IMR-90 (cell line): ENCODE measurements at regions not wholly inside any gene's neighbourhood (a gene's known extent, or its start where the extent isn't known, plus 50 kb on each side); places are given as distances from the start of the nearest gene placed in this dataset.

Experiments used
- ATAC-seq: fragments of 200-7000 bp; cut with Tn5 transposase; 2 replicates; pipeline ENCODE4 v1.9.1; 2020; ENCODE audit warnings: low read depth, mild to moderate bottlenecking, moderate library complexity
- BruUV-seq: library from RNA; stranded (reverse); fragments of 400-500 nt; replicated peaks from 2 replicates; lab custom pipeline; 2021; lab: Mats Ljungman, UMichigan
- CTCF ChIA-PET: fragments of 300-600 bp; formaldehyde crosslinking; extraction: SDS; loops from one replicate; lab custom pipeline; 2021; ENCODE audit warnings: antibody characterized with exemption; lab: Yijun Ruan, JAX
- POLR2A ChIA-PET: fragments of 300-600 bp; sonication (Branson Sonifier 250); formaldehyde crosslinking; loops from one replicate; lab custom pipeline; 2022; ENCODE audit warnings: antibody characterized with exemption; ENCODE audit not compliant: unreplicated experiment; lab: Charles Lee
- DNase-seq: peaks from one replicate; pipeline ENCODE4 v3.0.0; 2013
- H2AFZ ChIP-seq: replicated peaks from 2 replicates; pipeline ENCODE3; 2013; ENCODE audit warnings: low read length, mild to moderate bottlenecking; ENCODE audit not compliant: poor library complexity
- H2AK5ac ChIP-seq: 2 replicates; pipeline ENCODE4 v1.6.1; 2013; ENCODE audit warnings: low read depth, low read length, inconsistent platforms
- H2AK9ac ChIP-seq: replicated peaks from 2 replicates; pipeline ENCODE3; 2013; ENCODE audit warnings: mild to moderate bottlenecking, low read depth, low read length, moderate library complexity; ENCODE audit not compliant: poor library complexity
- H2BK120ac ChIP-seq: 2 replicates; pipeline ENCODE4 v1.6.1; 2013; ENCODE audit warnings: low read depth, low read length, inconsistent platforms
- H2BK15ac ChIP-seq: 3 replicates; pipeline ENCODE4 v1.6.1; 2013; ENCODE audit warnings: low read depth, low read length, inconsistent platforms
- H2BK20ac ChIP-seq: 2 replicates; pipeline ENCODE4 v1.6.1; 2013; ENCODE audit warnings: low read depth, mild to moderate bottlenecking, inconsistent platforms, low read length, moderate library complexity
- H2BK5ac ChIP-seq: 2 replicates; pipeline ENCODE4 v1.6.1; 2013; ENCODE audit warnings: mild to moderate bottlenecking, low read depth, low read length, inconsistent platforms; ENCODE audit not compliant: poor library complexity, severe bottlenecking
- H3K14ac ChIP-seq: replicated peaks from 2 replicates; pipeline ENCODE4 v1.6.1; 2013; ENCODE audit warnings: low read depth, low read length, inconsistent platforms
- H3K18ac ChIP-seq: 2 replicates; pipeline ENCODE4 v1.6.1; 2013; ENCODE audit warnings: low read depth, low read length, control low read depth
- H3K23ac ChIP-seq: 2 replicates; pipeline ENCODE4 v1.6.1; 2013; ENCODE audit warnings: low read depth, low read length, inconsistent platforms
- H3K27ac ChIP-seq: 2 replicates; pipeline ENCODE4 v1.5.1; 2013; ENCODE audit warnings: mild to moderate bottlenecking, control low read depth, low read length; ENCODE audit not compliant: insufficient read depth
- H3K27me3 ChIP-seq: 2 replicates; pipeline ENCODE4 v1.6.1; 2013; ENCODE audit warnings: low read length; ENCODE audit not compliant: control insufficient read depth, insufficient read depth
- H3K36me3 ChIP-seq: 2 replicates; pipeline ENCODE4 v1.6.1; 2013; ENCODE audit warnings: low read length, mixed read lengths; ENCODE audit not compliant: control insufficient read depth, insufficient read depth
- H3K4ac ChIP-seq: 2 replicates; pipeline ENCODE4 v1.6.1; 2013; ENCODE audit warnings: low read depth, low read length, inconsistent platforms
- H3K4me1 ChIP-seq: 2 replicates; pipeline ENCODE4 v1.6.1; 2013; ENCODE audit warnings: low read length, mixed read lengths; ENCODE audit not compliant: control insufficient read depth, insufficient read depth
- H3K4me2 ChIP-seq: 2 replicates; pipeline ENCODE4 v1.6.1; 2013; ENCODE audit warnings: low read depth, mild to moderate bottlenecking, control low read depth, low read length, moderate library complexity
- H3K4me3 ChIP-seq: 2 replicates; pipeline ENCODE4 v1.5.1; 2013; ENCODE audit warnings: low read depth, mild to moderate bottlenecking, control low read depth, low read length, moderate library complexity; ENCODE audit not compliant: insufficient read depth
- H3K56ac ChIP-seq: 2 replicates; pipeline ENCODE4 v1.6.1; 2013; ENCODE audit warnings: low read length, inconsistent platforms; ENCODE audit not compliant: insufficient read depth; ENCODE audit errors: extremely low read depth
- H3K79me1 ChIP-seq, 2 experiments: 2 replicates each; pipeline ENCODE4 v1.6.1; 2013; ENCODE audit warnings: low read length in 2 of 2, inconsistent platforms in 1 of 2, low read depth in 1 of 2
- H3K9ac ChIP-seq: 2 replicates; pipeline ENCODE4 v1.6.1; 2013; ENCODE audit warnings: low read depth, low read length, control low read depth
- H3K9me1 ChIP-seq: 2 replicates; pipeline ENCODE4 v1.6.1; 2013; ENCODE audit warnings: low read length, inconsistent platforms; ENCODE audit not compliant: insufficient read depth
- H3K9me3 ChIP-seq: 2 replicates; pipeline ENCODE4 v1.6.1; 2013; ENCODE audit warnings: low read length; ENCODE audit not compliant: control insufficient read depth, insufficient read depth
- H4K20me1 ChIP-seq: 2 replicates; pipeline ENCODE4 v1.6.1; 2013; ENCODE audit warnings: low read length, inconsistent platforms; ENCODE audit not compliant: insufficient read depth
- H4K5ac ChIP-seq: 2 replicates; pipeline ENCODE4 v1.6.1; 2013; ENCODE audit warnings: mild to moderate bottlenecking, low read depth, low read length, control low read depth
- H4K8ac ChIP-seq, 2 experiments: 2 replicates each; pipeline ENCODE4 v1.6.1; 2013; ENCODE audit warnings: low read depth in 2 of 2, low read length in 2 of 2, control low read depth in 1 of 2, inconsistent platforms in 1 of 2
- H4K91ac ChIP-seq: 2 replicates; pipeline ENCODE4 v1.6.1; 2013; ENCODE audit warnings: low read depth, low read length, inconsistent platforms; ENCODE audit not compliant: insufficient read depth
- CEBPB ChIP-seq: IDR thresholded peaks from 2 replicates; pipeline ENCODE4 v1.6.1; 2012; ENCODE audit warnings: low read depth, low read length, improper control_type of control experiment
- CHD1 ChIP-seq: IDR thresholded peaks from 2 replicates; pipeline ENCODE4 v1.6.1; 2012; ENCODE audit warnings: low read depth, low read length, improper control_type of control experiment
- CTCF ChIP-seq: conservative IDR thresholded peaks from 2 replicates; pipeline ENCODE4 v1.5.1; 2012; ENCODE audit warnings: mild to moderate bottlenecking, low read depth, low read length, improper control_type of control experiment
- MAFK ChIP-seq: IDR thresholded peaks from 2 replicates; pipeline ENCODE4 v1.6.1; 2012; ENCODE audit warnings: low read depth, low read length, improper control_type of control experiment
- NFE2L2 ChIP-seq: fragments of 150-350 bp; IDR thresholded peaks from 2 replicates; pipeline ENCODE4 v1.6.1; 2016; ENCODE audit warnings: low read depth, mild to moderate bottlenecking, low read length
- POLR2A ChIP-seq: IDR thresholded peaks from 2 replicates; pipeline ENCODE4 v1.6.1; 2012; ENCODE audit warnings: mild to moderate bottlenecking, low read depth, low read length
- RCOR1 ChIP-seq: IDR thresholded peaks from 2 replicates; pipeline ENCODE4 v1.6.1; 2012; ENCODE audit warnings: mild to moderate bottlenecking, low read length, improper control_type of control experiment; ENCODE audit not compliant: insufficient replicate concordance
- RFX5 ChIP-seq: IDR thresholded peaks from 2 replicates; pipeline ENCODE4 v1.8.0; 2012; ENCODE audit warnings: low read depth, mild to moderate bottlenecking, low read length, moderate library complexity
- SMC3 ChIP-seq: fragments of 150-350 bp; IDR thresholded peaks from 2 replicates; pipeline ENCODE4 v1.6.1; 2016; ENCODE audit warnings: low read depth, mild to moderate bottlenecking, antibody characterized with exemption, low read length, moderate library complexity
- USF2 ChIP-seq: fragments of 150-350 bp; IDR thresholded peaks from 2 replicates; pipeline ENCODE4 v1.6.1; 2017; ENCODE audit warnings: mild to moderate bottlenecking, antibody characterized with exemption, low read length, low read depth
- WGBS, 2 experiments: methylation state at CpG; one replicate each; pipeline versions ENCODE4 v1.1.5 to v1.1.7; 2013; ENCODE audit warnings: missing lambda C conversion rate in 2 of 2; ENCODE audit not compliant: insufficient read length in 1 of 2; ENCODE audit errors: extremely low coverage in 2 of 2; 5-methylcytosine and 5-hydroxymethylcytosine counted together
- dilution Hi-C: fragments of 300-500 bp; cut with HindIII; formaldehyde crosslinking; loops from one replicate; pipeline ENCODE4 v1.14.3; 2018; ENCODE audit warnings: low sequenced_read_pairs; ENCODE audit not compliant: unreplicated experiment
- in situ Hi-C: fragments of 300-500 bp; cut with MboI; formaldehyde crosslinking; loops from 3 replicates; pipeline ENCODE4 v1.14.3; 2019; ENCODE audit warnings: low sequenced_read_pairs, inconsistent platforms, mixed read lengths
- intact Hi-C: fragments of 100-400 bp; cut with micrococcal nuclease; formaldehyde crosslinking; loops from 2 replicates; pipeline ENCODE4 v1.10.0; 2022

GRCh38 chr6:74518035-74518434 lies 687.8 kb downstream of the COL12A1 start:
- intact Hi-C loops: no loop called here
- in situ Hi-C loops: no loop called here
- dilution Hi-C loops: no loop called here
- H2BK5ac ChIP-seq: no peak overlapping the region
- H2BK20ac ChIP-seq: no peak overlapping the region
- CTCF ChIA-PET: no interaction called here
- no peak overlapping the region for H3K14ac ChIP-seq
- H3K9me3 ChIP-seq: no peaks in the 10 kb centered on the region
- no peak overlapping the region for H4K8ac ChIP-seq
- H3K36me3 ChIP-seq: no peaks in the 10 kb centered on the region
- H3K18ac ChIP-seq: no peak overlapping the region
- no peak overlapping the region; the same call in 1 of the 2 replicates for H2AK5ac ChIP-seq
- no peak overlapping the region for H3K4me2 ChIP-seq
- no peak overlapping the region for H3K27ac ChIP-seq
- WGBS, 2 experiments: no CpG with 5 or more reads among the region's 1 CpG
- no peak overlapping the region for H2AFZ ChIP-seq
- H3K9ac ChIP-seq: no peak overlapping the region
- H3K23ac ChIP-seq: no peak overlapping the region
- no peak overlapping the region for H3K4ac ChIP-seq
- no peak for ATAC-seq
- H3K56ac ChIP-seq: no peak overlapping the region
- H3K27me3 ChIP-seq: no peaks in the 10 kb centered on the region
- H3K4me1 ChIP-seq: no peaks in the 10 kb centered on the region
- TF ChIP-seq USF2 (no peak), CTCF (no peak), SMC3 (no peak), RFX5 (no peak), POLR2A (no peak), CHD1 (no peak), NFE2L2 (no peak), RCOR1 (no peak), MAFK (no peak), CEBPB (no peak)
- no peak overlapping the region for H2BK120ac ChIP-seq
- H4K20me1 ChIP-seq: no peaks in the 10 kb centered on the region
- BruUV-seq: no TSS peak
- no peak overlapping the region for H2AK9ac ChIP-seq
- H3K79me1 ChIP-seq: no peaks in the 10 kb centered on the region
- POLR2A ChIA-PET: no interaction called here
- H4K91ac ChIP-seq: no peak overlapping the region
- no peaks in the 10 kb centered on the region for H3K9me1 ChIP-seq
- no peak overlapping the region for H3K4me3 ChIP-seq
- no peak overlapping the region for H4K5ac ChIP-seq
- no peak for DNase-seq
- no peak overlapping the region for H2BK15ac ChIP-seq
